Activated CD4-positive, alpha-beta T cell treated with anti-CD3 and anti-CD28 coated beads for 4 hours (primary cell): ENCODE measurements at regions not wholly inside any gene's neighbourhood (a gene's known extent, or its start where the extent isn't known, plus 50 kb on each side); places are given as distances from the start of the nearest gene placed in this dataset.

ENCODE experiments used
- DNase-seq, 2 donors: peaks; one replicate each; pipeline ENCODE4 v3.0.0-alpha.2; 2020

- DNase-seq, result no peak
These were observed 49.8 kb downstream of the PLCE1 start for GRCh38 chr10:94043431-94043990.

DNA sequence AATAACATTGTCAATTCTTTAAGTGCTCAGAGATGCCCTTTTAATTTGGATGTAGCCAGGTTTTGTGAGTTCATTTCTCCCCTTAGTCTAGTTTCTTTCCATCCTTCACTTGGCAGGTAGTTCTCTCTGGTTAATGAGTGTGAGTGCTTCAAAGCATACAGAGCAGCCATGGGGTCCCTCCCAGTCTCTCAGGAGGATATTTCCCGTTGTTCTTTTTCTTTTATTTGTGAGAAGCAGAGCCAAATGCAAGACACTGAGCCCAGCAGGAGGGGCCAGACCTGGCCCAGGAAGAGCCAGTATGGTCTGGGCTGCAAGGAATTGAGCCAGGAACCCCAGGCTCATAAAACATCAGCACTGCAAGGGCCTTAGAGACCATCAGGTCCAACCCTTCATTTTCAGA, 52.4 kb downstream of the PLCE1 start:
- no peak for DNase-seq

DNA sequence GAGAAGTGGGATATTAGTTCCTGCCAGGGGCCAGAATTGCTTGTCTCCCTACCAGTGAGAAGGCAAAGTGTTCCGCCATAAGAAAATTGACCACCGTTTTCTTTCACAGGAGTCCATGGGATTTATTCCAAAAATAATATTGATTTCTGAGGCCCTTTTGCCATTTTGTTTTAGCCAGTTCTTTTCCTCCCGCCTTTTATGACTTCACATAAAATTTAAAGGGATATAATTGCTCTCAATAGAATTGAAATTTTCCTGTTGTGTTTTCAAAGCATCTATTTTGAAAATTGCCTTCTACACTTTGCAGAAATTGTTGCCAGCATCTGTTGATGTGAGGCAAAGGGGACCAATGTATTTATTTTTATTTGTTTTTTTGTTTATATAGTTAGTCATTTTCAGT, 53.6 kb downstream of the PLCE1 start:
- DNase-seq, result no peak

DNA sequence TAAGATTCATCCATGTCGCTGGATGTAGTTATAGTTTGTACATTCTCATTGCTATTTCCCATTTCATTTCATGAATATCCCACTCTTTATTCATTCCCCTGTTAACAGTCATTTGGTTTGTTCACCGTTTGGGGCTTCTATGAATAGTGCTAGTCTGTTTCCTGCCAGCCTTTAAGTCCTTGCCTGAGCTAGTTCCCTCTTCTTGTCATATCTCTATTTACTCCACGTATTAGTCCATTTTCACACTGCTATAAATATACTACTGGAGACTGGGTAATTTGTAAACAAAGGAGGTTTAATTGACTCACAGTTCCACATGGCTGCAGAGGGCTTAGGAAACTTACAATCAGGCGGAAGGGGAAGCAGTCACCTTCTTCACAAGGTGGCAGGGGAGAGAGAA, 56.2 kb downstream of the PLCE1 start:
- no peak for DNase-seq

DNA sequence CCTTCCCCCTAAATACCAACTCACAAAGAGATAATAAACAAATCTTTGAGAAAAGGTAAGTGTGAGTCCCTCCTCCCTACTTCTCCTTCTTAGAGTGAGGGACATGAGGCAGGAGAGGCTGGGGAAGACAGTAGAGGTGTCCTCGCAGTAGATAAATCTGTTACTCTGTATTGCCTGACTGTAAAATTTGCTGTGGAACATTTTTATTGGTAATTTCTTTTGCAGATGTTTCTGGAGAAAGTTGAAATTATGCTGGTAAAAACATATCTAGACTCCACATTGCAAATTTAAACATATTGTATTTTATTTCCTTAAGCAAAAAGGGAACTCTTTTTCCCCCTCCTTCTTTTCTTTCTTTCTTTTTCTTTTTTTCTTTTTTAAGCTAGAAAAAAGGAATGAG, 58.5 kb downstream of the PLCE1 start:
- no peak for DNase-seq

DNA sequence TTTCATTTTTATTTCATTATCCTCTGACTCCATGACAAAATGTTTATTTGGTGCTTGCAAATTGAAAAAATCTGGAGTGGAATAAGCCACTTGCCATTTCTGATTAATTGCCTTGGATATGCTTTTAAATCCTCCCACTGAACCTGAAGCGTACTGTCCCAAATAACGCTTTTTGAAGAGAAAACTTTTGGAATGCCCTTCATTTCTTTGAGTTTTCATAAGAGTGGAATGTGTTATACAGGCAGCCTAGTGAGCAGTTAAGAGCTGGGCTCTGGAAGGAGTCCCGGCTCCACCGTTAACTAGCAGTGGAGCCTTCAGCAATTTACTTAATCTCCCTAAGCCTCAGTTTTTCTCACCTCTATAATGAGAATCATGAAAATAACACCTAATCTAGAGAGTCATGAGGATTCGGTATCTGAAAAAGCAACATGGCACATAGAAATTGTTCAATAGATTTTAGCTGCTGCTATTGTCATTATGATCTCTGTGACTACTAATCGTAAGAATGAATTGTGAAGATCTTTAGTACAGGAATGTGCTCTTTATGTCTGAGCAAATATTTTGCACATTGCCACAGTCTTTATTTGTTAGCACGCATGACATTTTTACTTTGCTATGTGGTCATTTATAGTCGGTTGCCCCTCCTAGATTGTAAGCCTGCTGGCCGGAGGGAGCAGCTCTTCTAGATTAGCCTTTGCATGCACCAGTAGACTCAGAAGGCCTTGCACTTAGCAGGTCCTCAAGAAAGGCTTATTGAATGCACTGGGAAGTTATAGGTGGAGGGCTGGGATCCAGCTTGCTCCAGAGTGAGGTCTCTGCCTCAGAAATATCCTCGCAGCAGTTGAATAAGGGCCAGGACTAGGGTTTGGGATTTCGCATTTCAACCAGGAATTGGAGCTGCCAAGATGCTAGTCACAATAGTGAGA, 59.4 kb downstream of the PLCE1 start:
- DNase-seq, result no peak

DNA sequence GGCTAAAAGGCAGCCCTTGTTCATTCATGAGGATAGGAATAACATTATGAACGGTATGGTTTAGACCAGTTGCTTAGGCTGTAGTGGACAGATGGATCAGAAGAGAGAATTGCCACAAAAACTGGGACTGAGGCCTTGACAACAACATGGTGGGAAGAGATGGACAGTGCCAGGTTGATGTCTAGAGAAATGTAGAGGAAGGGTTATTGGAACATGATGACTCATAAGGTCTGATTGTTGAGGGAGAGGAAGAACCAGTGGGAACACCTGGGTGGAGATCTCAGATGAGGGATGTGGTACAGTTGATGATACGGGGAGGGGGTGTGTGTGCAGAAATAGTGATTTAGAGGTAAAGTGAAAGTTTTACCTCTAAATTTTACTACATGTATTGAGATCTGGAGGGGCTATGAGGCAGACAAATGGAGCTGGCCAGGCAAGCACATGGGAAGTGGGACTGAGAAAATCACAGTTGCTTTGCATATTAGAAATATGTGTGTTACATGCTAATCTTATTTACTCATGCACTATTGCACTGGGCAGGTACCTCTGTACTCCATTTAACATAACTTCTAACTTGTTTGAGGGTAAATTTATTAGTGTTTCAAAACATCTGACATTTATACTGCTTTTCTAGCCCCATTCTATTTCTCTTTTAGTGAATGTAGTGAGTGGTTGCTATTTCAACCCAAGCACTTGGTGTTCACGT, 65.6 kb downstream of the PLCE1 start:
- DNase-seq, result no peak

- no peak for DNase-seq
These were observed 67.3 kb downstream of the PLCE1 start for GRCh38 chr10:94061026-94061425.

DNA sequence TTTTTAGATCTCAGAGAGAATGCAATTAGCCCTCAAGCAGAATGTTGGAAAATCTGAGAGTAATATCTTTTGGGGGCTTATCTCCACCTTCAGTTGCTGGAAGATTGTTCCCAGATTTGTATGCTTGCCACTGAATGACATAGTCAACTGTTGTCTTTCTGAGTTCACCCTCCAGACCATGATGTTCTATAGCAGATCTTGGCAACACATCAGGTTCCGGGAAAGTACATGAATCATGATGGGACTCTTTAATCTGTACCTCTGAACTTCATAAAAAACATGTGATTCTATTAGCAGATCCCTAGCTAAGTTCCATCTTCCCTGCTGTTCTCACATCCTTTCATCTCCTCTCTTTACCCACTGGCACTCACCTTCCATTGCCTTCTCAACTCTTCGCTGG, 68.9 kb downstream of the PLCE1 start:
- no peak for DNase-seq

DNA sequence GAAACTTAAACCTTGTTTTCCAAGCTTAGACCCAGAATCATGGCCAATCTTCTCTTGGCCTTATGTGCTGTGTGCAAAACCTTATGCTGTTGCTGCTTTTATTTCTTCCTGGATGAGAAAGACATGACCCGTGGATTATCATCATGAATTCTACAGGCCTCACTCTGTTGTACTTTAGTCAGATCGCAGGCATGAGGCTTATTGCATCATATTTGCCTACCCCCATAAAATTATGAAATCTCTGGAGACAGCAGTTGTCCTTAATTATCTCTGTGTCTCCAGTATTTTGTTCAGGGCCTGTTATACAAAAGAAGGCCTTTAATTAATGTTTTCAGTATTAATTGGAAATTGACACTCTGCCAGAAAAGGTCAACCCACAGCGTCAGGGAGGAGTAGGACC, 71.6 kb downstream of the PLCE1 start:
- no peak for DNase-seq

DNA sequence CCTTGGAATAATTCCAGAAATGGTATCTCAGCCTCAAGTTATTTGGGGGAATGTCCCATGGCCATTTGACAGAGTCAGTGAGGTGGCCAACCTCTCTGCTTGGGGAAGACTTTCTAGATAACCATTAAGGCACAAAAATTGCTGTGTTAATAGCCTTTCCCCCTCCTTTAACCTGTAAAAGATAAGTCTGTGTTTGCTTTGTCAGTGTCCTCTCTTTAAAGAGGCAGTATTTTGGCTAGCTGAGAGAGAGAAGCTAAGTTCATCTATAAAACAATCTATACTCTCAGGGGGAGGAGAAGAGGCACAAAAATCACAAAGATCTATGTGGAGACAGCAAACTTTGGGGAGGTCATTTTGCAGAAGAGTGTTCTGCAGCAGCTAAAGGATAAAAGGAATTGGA, 72.1 kb downstream of the PLCE1 start:
- DNase-seq, result no peak

DNA sequence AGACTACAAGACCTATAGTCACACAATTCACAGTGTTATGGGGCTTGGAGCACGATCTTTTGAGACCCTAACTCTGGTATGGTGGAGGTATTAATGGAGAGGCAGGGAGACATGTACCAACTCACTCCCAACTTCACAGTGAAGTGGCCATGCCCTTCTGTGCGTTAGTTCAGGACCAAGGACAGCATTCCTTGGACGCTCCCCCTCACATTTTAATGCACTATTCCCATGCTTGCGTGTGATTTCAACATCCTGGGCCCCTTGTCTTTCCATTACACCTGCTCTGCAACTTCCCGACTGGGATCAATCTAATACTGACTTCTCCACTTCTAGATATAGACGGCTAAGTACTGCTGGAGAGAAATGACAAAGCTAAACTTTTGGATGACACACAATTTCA, 72.7 kb downstream of the PLCE1 start:
- DNase-seq, result no peak

GRCh38 chr10:94069884-94070283, 76.2 kb downstream of the PLCE1 start:
- no peak for DNase-seq

GRCh38 chr10:94074462-94074861, 80.7 kb downstream of the PLCE1 start:
- no peak for DNase-seq

DNA sequence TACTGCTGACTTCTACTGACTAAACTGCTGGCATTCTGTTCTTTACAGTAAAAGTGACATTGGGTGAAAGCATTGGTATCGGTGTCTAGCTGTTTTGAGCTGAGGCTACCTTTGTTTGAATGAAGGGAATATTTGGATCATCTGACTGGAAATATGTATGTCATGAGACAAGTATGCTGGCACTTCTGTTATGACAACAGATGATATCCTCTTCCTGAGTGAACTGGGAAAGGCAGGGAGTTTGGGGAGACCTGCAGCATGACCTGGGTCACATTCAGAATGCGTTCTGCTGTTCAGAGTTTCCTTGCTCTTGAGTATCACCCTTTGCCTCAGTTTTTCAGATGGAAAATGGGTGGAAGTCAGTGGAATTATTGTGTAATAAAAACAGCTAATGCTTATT, 81.8 kb downstream of the PLCE1 start:
- no peak for DNase-seq

DNA sequence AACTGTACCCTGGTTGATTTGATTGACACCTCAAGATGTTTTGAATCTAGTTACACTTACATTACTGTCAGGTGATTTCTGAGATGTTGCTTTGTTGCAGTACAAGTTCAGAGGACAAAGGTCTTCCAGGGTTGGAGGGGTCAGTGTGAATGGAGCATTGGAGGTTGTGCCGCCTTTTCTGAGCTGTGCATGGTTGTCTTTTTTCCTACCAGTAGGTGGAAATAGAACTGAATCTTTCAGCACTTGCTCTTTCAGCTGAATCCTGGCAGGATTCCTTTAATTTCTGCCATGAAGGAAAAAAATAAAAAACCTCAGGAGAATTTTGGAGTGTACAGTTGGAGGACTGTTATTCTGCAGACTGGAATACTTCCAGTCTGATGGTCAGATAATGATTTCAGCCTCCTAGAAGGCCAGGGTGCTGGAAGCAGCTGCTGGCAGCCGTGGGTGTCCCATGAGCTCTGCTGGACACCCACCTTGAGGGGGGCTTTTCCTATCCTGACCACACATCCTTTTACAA, 82.7 kb downstream of the PLCE1 start:
- DNase-seq, result no peak

DNA sequence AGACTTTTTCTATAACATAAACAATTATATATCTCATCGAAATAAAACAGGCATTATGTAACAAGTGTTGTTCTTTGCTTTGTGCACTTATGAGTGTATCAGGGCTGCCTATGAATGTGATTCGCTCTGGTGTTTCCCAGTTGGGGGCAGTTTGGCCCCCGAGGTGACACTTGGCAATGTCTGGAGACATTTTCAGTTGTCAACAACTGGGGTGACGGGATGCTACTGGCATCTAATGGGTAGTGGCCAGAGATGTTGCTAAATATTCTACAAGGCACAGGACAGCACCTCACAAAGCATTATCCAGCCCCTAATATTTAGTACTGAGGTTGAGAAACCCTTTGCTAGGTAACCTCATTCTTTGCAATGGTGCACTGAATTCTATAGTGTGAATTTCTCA, 83.3 kb downstream of the PLCE1 start:
- no peak for DNase-seq

GRCh38 chr10:94080108-94080507, 86.4 kb downstream of the PLCE1 start:
- no peak for DNase-seq

DNA sequence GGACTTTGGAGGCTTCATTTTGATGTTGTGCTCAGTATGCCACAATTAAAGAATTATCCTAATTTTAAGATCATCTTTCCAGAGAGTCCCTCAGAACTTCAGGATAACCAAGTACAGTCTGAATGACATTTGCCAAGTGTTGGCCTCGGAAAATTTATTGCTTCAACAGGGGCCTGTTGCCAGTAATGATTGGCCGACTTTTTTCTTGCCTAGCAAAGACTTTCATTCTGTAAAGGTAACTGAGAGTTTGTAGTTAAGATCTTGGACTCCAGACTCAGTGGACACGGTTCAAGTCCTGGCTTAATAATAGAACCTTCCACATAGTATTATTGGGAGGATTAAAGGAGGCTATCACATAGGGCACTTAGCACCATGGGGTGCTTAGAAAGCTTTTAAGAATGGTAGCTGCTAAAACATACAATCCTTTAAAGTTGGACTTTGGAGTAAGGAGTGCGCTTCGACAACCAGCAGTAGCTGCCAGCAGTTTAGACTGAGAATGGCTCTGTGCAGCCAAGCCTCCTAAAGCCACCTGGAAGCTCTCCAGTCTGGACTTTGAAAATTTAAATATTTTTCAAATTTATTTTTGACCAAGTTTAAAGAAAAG, 90.0 kb downstream of the PLCE1 start:
- no peak for DNase-seq

DNA sequence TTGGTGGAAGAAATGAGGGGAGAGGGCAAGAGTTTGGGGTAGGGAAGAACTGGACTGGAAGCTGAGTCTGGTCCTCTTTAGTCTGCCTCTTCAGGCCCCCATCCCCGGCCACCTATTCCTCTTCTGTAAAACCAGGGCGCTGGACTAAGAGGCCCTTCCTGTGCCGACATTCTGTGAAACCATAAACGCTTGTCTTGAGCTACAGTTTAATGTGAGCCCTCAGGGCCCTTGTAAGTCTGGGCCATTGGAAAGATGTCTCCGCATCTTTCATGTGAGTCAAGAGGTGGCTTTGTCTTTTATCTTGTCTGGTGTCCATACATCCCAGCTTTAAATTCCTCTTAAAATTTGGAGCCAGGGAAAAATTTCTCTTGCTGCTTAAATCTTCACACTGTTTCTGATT, 90.6 kb downstream of the PLCE1 start:
- no peak for DNase-seq

GRCh38 chr10:94085288-94085687, 91.6 kb downstream of the PLCE1 start:
- DNase-seq, result no peak

DNA sequence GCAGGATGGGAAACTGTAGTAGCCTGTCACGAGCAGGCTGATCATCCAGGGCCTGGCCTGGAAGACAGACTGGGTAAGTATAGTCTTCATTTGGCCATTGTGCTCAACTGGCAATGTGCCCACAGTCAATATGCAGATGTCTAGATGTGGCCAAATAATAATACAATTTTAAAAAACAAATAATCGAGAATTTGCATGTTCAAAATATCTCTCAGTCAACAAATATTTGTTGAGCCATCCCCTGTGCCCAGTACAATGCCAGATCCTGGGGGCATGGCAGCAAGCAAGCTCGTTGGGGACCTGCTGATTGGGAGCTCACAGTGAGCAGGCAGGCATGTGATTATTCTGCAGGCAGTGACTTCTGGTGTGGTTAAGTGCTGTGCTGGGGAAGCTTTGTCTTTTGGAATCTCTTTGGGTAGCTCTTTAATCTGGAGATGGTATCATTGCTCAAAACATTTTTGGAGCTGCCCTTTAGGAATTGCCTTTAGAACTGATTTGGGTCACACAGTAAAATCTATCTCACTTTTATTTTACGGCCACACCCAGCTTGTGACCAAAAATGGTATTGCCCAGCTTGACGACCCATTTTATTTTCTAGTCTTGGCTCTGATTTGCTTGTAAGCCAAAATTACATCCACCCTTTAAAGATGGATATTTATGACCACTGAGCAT, 92.2 kb downstream of the PLCE1 start:
- DNase-seq, result no peak

DNA sequence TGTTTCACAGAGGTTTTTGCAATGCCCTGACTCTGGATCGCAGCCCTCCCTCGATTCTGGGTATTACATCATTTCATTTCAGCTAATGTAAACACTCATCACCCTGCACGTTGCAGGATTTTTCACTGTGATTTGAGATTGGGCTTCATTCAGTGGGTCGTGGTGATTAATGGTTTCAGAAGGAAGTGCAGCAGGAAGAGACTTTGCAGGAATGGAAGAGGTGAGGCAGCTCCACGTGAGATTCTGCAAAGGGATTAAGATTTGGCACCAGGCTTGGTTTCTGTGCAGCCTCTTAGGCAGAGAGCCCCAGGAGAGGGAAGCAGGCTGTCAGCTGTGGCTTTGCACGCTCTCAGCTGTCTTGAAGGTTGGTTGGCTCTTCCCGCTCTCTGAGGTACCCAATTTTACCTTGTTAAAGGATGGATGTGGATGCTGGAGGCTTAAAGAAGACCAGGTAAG, 95.2 kb downstream of the PLCE1 start:
- DNase-seq, result no peak
